SU-DHL-6 (cell line): ENCODE measurements at regions not wholly inside any gene's neighbourhood (a gene's known extent, or its start where the extent isn't known, plus 50 kb on each side); places are given as distances from the start of the nearest gene placed in this dataset.

Source experiments
- H2AFZ ChIP-seq: fragments of 200-600 bp; sonication (generic); 2 replicates; pipeline ENCODE4 v1.6.1; 2014; ENCODE audit warnings: low read depth, mild to moderate bottlenecking, moderate library complexity, mixed read lengths, antibody characterized with exemption, low read length; ENCODE audit not compliant: severe bottlenecking
- H3F3A ChIP-seq: fragments of 200-600 bp; shearing (Covaris generic); 2 replicates; pipeline ENCODE4 v1.6.0; 2016; ENCODE audit warnings: antibody characterized with exemption, mild to moderate bottlenecking; ENCODE audit not compliant: insufficient read depth
- H3K27ac ChIP-seq: fragments of 200-600 bp; sonication (generic); 2 replicates; pipeline ENCODE4 v1.5.1; 2016; ENCODE audit warnings: low read depth, mild to moderate bottlenecking, low read length, moderate library complexity, mixed read lengths
- H3K27me3 ChIP-seq: fragments of 200-600 bp; sonication (generic), shearing (Covaris generic); 2 replicates; pipeline ENCODE4 v1.6.0; 2014; ENCODE audit warnings: mild to moderate bottlenecking, low read length
- H3K36me3 ChIP-seq: fragments of 200-600 bp; sonication (generic); 2 replicates; pipeline ENCODE4 v1.6.1; 2014; ENCODE audit warnings: mild to moderate bottlenecking, low read length, mixed read lengths
- H3K4me2 ChIP-seq: fragments of 300-600, 200-600 bp; shearing (Covaris generic), sonication (generic); 2 replicates; pipeline ENCODE4 v1.6.0; 2014; ENCODE audit warnings: low read length, low read depth, mild to moderate bottlenecking; ENCODE audit not compliant: poor library complexity, severe bottlenecking
- H3K4me3 ChIP-seq: fragments of 200-600 bp; sonication (generic); 2 replicates; pipeline ENCODE4 v1.5.1; 2014; ENCODE audit warnings: antibody characterized with exemption, low read length, mild to moderate bottlenecking, mixed read lengths; ENCODE audit not compliant: insufficient read depth, poor library complexity, severe bottlenecking
- H3K79me2 ChIP-seq: fragments of 200-600 bp; sonication (generic); 2 replicates; pipeline ENCODE4 v1.6.1; 2014; ENCODE audit warnings: mild to moderate bottlenecking, low read length, moderate library complexity; ENCODE audit not compliant: insufficient read depth
- H3K9ac ChIP-seq: fragments of 200-600 bp; sonication (generic); 2 replicates; pipeline ENCODE4 v1.7.0; 2014; ENCODE audit warnings: mild to moderate bottlenecking, low read length
- H3K9me2 ChIP-seq: fragments of 200-600 bp; sonication (generic); replicated peaks from 2 replicates; pipeline ENCODE4 v1.6.1; 2014; ENCODE audit warnings: low read length; ENCODE audit not compliant: insufficient read depth
- H3K9me3 ChIP-seq: fragments of 200-600 bp; sonication (generic); 2 replicates; pipeline ENCODE4 v1.6.1; 2014; ENCODE audit warnings: low read length, mixed read lengths; ENCODE audit not compliant: insufficient read depth
- H4K20me1 ChIP-seq: fragments of 200-600 bp; sonication (generic); 2 replicates; pipeline ENCODE4 v1.6.1; 2014; ENCODE audit warnings: low read depth, mild to moderate bottlenecking, antibody characterized with exemption, low read length, moderate library complexity, mixed read lengths
- CTCF ChIP-seq: fragments of 200-600 bp; sonication (generic); IDR thresholded peaks from one replicate; pipeline ENCODE4 v1.5.1; 2017; ENCODE audit warnings: antibody characterized with exemption, mild to moderate bottlenecking, low read length, moderate library complexity; ENCODE audit not compliant: insufficient read depth, poor library complexity, severe bottlenecking
- EZH2phosphoT487 ChIP-seq: fragments of 200-600 bp; sonication (generic), shearing (Covaris generic); conservative IDR thresholded peaks from 2 replicates; pipeline ENCODE4 v1.6.1; 2018; ENCODE audit warnings: mild to moderate bottlenecking, antibody characterized with exemption, low read length, moderate library complexity, mixed read lengths

- Histone ChIP-seq H3F3A (no peaks in the 10 kb centered on the region), H3K4me3 (no peak overlapping the region), H3K79me2 (no peaks in the 10 kb centered on the region), H3K27ac (no peak overlapping the region), H3K9ac (no peak overlapping the region), H3K36me3 (no peaks in the 10 kb centered on the region), H3K4me2 (no peak overlapping the region), H3K27me3 (no peaks in the 10 kb centered on the region), H4K20me1 (no peaks in the 10 kb centered on the region), H3K9me3 (no peaks in the 10 kb centered on the region), H2AFZ (no peak overlapping the region), H3K9me2 (no peaks in the 10 kb centered on the region)
- TF ChIP-seq CTCF (no peak), EZH2phosphoT487 (no peak)
Observed at GRCh38 chr2:144996225-144996795, 476.4 kb upstream of the ZEB2 start.

DNA sequence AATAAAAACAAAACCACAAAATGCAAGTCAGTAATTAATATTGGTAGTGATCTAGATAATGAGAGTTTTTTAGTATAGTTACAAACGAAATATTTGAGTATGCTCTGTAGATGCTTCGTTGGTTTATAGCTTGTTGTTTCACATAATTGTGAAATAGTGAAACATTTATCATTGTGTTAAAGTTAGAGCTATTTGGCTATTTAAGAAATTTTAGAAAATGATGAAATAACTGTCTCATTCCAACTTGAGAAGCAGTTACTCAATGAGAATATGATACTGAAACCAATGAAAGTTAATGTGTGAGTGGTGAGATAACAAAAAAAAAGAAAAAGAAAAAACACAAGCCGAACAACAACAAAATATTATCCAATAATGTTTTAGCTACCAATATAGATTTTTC, 475.6 kb upstream of the ZEB2 start:
- no peak overlapping the region for H3K4me3 ChIP-seq
- TF ChIP-seq EZH2phosphoT487 (no peak), CTCF (no peak)
- H3K4me2 ChIP-seq = no peak overlapping the region
- H3K9me2 ChIP-seq = no peaks in the 10 kb centered on the region
- H3K27me3 ChIP-seq = no peaks in the 10 kb centered on the region
- no peak overlapping the region for H3K27ac ChIP-seq
- no peaks in the 10 kb centered on the region for H3K36me3 ChIP-seq
- H4K20me1 ChIP-seq = no peaks in the 10 kb centered on the region
- no peak overlapping the region for H2AFZ ChIP-seq
- no peak overlapping the region for H3K9ac ChIP-seq
- H3K79me2 ChIP-seq = no peaks in the 10 kb centered on the region
- no peaks in the 10 kb centered on the region for H3K9me3 ChIP-seq
- H3F3A ChIP-seq = no peaks in the 10 kb centered on the region

- Histone ChIP-seq H3K36me3 (no peaks in the 10 kb centered on the region), H3K27ac (no peak overlapping the region), H3F3A (no peaks in the 10 kb centered on the region), H3K9me3 (no peaks in the 10 kb centered on the region), H3K4me3 (no peak overlapping the region), H3K9ac (no peak overlapping the region), H2AFZ (no peak overlapping the region), H3K79me2 (no peaks in the 10 kb centered on the region), H3K27me3 (no peaks in the 10 kb centered on the region), H4K20me1 (no peaks in the 10 kb centered on the region), H3K4me2 (no peak overlapping the region), H3K9me2 (no peaks in the 10 kb centered on the region)
- TF ChIP-seq CTCF (no peak), EZH2phosphoT487 (no peak)
Observed at GRCh38 chr2:144990661-144991060, 470.7 kb upstream of the ZEB2 start.
